ENCODE measurements at regions not wholly inside any gene's neighbourhood (a gene's known extent, or its start where the extent isn't known, plus 50 kb on each side); places are given as distances from the start of the nearest gene placed in this dataset.
"Not testable (repeated sequence)": the region's sequence is repeated elsewhere in the genome, so short reads cannot be mapped to it uniquely, and the experiment has no call there.

DNA sequence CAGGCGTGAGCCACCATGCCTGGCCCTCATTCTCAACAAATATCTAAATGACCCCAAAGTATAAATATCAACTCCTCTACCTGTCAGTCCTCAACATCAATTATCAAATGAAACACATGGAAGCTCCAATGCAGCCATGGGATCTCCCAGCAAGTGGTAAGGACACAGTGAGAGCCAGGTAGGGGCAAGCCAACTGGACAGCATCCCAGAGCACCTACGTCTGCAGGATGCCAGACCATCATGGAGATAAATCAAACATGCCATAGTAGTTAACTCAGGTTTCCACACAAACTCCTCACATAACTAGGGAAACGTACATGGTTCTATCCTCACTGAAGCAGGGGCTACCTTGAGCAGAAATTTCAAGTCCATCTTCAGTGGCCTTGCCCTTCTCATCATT lies 159.9 kb upstream of the MED14 start:
- no peak for DNase-seq

DNA sequence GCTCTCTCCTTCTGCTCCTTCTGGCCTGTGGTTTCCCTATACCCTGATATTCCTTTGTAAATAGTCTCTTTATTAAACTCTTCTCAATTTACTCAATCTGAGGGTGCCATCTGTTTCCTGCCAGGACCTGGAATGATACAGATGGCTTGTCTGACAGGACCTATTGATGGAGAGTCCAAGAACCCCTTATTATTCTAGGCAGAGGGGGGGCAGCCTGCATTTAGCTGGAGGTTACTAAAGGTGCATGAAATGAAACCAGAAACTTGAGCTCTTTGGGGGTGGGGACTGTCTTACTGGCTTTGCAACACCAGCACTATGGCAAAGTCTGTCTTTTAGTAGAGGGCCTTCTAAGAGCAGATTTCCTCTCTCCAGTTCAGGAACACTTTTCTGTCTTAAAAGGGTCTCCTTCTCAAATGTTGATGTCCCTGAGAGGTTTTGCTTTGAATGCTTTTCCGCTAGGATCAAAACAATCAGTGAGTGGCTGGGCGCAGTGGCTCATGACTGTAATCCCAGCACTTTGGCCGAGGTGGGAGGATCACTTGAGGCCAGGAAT lies 162.5 kb upstream of the MED14 start:
- DNase-seq, result no peak

DNA sequence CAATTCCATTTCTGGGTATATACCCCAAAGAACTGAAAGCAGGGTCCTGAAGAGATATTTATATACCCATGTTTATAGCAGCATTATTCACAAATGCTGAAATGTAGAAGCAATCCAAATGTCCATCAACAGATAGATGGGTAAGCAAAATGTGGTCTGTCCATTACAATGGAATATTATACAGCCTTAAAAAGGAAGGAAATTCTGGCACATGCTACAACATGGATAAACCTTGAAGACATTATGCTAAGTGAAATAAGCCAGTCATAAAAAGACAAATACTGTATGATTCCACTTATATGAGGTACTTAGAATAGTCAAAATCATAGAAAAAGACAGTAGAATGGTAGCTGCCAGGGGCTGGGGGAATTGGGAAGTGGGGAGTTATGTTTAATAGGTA lies 169.4 kb upstream of the MED14 start:
- DNase-seq, result not testable (repeated sequence)

GRCh38 chrX:40908026-40908425 lies 172.7 kb upstream of the MED14 start:
- no peak for DNase-seq

GRCh38 chrX:40908857-40909475 lies 173.6 kb upstream of the MED14 start:
- DNase-seq, result no peak

GRCh38 chrX:40912166-40912565 lies 173.1 kb upstream of the USP9X start:
- DNase-seq, result no peak

GRCh38 chrX:40912576-40912975 lies 172.7 kb upstream of the USP9X start:
- no peak for DNase-seq

DNA sequence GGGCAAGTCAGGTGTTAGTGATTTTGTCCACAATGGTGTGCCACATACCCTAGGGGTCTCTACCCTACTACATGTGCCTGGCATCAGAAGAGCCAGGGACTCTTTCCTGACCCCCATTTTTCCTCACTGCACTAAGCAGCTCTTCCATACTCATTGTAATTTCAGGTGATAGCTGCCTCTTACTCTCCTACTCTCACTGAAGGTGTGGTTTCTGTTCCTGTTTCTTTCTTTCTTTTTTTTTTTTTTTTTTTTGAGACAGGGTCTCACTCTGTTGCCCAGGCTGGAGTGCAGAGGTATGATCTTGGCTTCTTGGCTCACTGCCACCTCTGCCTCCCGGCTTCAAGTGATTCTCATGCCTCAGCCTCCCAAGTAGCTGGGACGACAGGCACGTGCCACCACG lies 164.9 kb upstream of the USP9X start:
- no peak for DNase-seq

DNA sequence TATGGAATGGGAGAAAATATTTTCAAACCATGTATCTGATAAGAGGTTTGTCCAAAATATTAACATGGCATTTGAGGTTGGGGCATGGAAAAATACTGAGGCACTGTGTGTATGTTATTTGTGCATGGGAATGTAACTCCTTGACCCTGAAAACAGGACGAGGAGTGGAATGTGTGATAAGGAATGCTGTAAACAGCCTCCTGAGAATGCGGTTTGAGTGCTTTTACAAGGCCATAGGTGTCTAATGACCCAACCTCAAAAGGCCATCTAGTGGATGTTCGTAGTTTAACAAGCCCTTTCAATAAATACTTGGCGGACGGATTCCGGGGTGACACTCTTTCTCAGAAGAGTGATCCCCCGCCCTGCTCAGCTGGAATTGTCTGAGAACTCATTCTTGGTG lies 162.9 kb upstream of the USP9X start:
- peak; percentile 2 for DNase-seq

DNA sequence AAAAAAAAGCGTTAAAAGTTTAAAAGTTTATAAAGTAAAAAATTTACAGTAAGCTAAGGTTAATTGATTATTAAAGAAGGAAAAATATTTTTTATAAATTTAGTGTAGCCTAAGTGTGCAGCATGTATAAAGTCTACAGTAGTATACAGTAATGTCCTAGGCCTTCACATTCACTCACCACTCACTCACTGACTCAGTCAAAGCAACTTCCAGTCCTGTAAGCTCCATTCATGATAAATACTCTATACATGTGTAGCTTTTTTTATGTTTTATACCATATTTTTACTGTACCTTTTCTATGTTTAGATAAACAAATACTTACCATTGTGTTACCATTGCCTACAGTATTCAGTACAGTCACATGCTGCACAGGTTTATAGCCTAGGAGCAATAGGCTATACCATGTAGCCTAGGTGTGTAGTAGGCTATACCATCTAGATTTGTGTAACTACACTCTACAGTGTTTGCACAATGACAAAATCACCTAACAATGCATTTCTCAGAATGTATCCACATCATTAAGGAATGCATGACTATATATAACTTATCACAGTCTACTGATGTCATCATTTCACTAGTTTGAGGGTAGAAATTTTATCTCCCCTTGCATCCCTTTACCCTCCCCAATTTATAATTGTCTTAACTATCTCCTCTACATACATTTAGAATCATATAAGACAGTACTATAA lies 158.4 kb upstream of the USP9X start:
- not testable (repeated sequence) for DNase-seq

DNA sequence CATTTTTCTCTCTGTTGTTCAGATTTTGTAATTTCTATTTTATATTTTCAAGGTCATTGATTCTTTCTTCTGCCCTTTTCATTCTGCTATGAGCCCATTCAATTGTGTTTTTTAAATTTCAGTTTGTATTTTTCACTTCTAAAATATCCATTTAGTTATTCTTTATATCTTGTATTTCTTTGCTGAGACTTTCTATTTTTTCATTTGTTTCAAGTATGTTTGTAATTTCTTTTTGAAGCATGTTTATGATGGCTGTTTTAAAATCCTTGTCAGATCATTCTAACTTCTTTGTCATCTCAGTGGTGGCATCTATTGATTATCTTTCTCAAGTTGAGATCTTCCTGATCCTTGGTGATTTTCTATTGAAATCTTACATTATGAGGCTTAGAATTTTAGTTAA lies 157.2 kb upstream of the USP9X start:
- DNase-seq, result no peak

DNA sequence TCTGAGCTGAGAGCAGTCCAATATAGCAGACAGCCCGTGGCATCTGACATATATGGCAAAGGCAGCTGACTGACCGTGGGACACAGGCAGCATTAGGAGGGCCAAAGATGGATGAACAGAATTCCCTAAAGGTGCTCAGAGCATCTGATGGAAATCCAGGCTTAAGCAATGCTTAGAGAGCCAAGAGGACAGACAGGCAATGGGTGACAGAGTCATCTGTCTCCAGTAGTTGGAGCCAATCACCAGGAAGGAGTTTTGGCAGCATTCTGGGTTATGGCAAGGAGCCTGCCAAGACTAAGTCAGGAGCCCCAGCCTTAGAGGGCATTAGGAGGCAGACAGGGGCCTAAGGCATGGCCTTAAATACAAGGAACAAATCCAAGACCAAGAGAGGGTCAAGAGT lies 153.3 kb upstream of the USP9X start:
- DNase-seq, result no peak

DNA sequence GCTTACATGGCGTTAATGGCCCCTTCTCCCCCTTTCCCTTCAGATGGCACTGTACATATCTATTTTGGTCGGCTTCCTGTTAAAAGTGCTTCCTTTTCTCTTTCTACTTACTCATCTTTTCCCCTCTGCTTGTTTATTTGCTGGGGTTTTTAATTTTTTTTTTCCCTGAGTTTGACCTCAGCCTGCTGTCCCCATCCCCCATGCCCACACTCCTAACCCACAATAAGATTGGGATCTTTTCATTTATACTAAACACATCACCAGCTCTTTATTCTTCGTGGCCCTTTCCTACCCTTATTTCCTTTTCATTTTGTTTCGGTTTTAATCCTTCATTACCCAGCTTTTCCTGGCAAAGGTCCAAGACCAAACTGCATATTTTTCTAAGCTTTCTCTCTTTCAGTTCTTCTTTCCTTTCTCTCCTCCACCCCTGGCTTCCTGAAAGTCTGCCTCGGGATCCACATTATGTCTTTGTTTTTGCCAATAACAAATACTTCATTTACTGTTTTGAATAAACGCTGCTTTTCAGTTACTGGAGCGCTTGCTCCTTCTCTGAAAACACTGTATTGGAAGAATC lies 152.0 kb upstream of the USP9X start:
- no peak for DNase-seq

DNA sequence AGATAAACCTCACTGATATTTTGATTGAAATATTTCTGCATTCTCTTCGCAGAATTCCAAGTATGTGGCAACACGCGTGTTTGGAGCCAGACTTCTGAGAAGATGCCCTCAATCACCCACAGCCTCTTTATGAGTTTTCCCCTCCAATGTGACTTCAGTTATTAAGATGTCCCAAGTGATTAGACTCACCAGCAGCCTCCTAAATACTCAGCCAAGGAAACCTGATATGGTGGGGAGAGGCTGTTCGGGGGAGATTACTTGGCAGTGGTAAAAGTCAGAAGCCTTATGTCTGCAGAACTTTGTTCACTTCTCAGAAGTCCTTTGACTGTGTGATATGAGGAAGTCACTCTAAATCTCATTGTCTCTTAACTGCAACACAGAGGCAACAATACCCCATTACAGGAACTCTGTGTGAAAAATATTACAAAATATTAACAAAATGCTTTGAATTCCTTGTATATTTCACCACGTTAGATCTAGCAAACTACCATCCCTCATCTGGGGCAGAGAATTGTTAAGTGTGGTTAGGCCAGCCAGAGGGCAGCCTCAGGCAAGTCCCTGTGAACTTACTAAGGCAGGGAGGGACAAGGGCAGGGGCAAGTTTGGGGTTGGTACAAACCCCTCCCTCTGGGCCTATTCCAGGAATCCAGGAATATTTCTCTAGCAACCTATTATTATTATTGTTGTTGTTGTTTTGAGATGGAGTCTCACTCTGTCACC lies 151.4 kb upstream of the USP9X start:
- DNase-seq, result no peak

DNA sequence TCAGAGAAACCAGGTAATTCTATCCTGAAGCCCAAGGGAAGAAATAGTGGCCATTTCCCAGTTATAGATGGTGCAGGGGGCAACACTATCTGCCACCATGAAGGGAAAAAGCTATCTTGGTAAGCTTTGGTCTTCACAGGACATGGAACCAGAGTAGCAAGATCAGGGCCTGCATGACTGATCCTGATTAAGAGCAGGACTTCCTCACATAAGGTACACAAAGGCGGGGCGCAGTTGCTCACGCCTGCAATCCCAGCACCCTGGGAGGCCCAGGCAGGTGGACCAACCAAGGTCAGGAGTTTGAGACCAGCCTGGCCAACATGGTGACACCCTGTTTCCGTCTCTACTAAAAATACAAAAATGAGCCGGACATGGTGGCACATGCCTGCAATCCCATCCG lies 148.4 kb upstream of the USP9X start:
- DNase-seq, result no peak

DNA sequence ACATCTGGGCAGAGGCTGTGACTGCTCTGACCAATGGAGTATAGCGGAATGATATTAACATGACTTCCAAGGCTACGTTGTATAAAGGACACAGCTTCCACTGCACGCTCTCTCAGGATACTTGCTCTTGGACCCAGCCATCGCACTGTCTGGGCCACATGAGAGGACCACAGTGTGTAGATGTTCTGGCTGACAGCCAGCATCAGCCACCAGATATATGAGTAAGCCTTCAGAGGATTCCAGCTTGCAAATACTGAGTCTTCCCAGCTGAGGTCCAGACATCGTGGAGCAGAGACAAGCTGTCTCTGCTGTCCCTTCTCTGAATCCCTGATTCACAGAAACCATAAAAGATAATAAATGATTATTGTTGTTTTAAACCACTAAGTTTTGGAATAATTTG lies 146.8 kb upstream of the USP9X start:
- DNase-seq, result no peak

- no peak for DNase-seq
These were observed 142.1 kb upstream of the USP9X start for GRCh38 chrX:40943093-40943641.

GRCh38 chrX:40945361-40945713 lies 139.9 kb upstream of the USP9X start:
- no peak for DNase-seq

DNA sequence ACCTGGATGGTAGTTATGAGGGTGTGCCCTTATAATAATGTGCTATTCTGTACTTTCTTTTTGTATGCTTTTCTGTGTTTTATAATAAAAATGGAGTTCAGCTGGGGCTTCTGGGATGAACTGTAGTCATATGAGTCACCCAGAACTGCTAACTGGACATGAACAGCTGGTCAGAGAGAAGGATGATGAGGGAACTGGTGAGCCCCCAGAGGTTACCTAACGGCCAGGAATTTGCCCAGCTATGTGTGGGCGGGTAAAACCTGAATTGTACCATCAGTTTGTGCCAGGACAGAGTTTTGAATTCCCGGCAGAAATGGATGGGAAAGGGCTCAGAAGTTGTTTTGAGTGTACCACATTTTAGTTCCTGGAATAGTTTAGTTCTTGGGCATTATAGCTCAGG lies 138.0 kb upstream of the USP9X start:
- DNase-seq, result no peak

DNA sequence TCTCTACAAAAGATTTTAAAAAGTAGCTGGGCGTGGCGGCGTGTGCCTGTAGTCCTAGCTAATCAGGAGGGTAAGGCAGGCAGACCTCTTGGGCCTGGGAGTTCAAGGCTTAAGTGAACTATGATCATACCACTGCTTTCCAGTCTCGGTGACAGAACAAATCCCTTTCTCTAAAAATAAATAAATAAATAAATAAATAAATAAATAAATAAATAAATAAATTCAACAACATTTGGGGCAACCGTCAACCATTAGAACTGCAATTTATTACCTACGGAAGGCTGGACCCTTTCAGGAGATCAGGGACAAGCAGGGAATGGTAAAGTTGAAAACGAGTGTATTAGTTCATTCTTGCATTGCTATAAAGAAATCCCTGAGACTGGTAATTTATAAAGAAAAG lies 136.2 kb upstream of the USP9X start:
- no peak for DNase-seq

DNA sequence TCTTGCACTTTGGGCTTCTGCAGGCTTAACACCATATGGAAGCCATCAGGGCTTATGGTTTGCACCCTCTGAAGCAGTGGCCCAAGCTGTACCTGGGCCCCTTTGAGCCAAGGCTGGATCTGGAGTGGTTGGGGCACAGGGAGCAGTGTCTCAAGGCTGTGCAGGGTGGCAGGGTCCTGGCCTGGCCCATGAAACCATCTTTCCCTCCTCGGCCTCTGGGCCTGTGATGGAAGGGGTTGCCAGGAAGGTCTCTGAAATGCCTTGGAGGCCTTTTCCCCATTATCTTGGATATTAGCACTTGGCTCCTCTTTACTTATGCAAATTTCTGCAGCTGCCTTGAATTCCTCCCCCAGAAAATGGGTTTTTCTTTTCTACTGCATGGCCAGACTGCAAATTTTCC lies 134.7 kb upstream of the USP9X start:
- no peak for DNase-seq

GRCh38 chrX:40951407-40951806 lies 133.8 kb upstream of the USP9X start:
- DNase-seq, result not testable (repeated sequence)

DNA sequence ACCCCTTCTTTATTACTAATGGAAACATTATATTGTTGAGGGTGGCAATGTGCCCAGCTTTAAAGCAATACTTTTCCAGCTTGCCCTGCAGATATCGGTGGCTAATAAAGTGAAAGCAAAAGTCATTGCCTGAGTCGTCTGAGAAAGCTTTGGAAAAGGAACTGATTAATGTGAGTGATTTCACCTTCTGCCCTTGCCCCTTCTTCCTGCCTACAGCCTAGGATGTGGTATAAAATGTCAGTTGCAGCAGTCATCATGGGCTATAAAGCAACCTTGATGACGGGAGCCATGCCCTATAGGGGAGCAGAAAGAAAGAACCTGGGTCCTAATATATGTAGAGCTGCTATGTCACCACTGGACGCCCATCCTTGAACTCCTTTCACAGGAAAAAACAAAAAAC lies 132.4 kb upstream of the USP9X start:
- DNase-seq, result no peak

GRCh38 chrX:40953369-40953768 lies 131.9 kb upstream of the USP9X start:
- no peak for DNase-seq
